ENCODE measurements at regions not wholly inside any gene's neighbourhood (a gene's known extent, or its start where the extent isn't known, plus 50 kb on each side); places are given as distances from the start of the nearest gene placed in this dataset.

GRCh38 chr21:43364261-43364510, 62.7 kb downstream of the SIK1 start:
- DNase-seq (ENCODE audit: low read depth in 4 of 6, low spot score in 6 of 6) = no peak
- Histone ChIP-seq H3K27ac (ENCODE audit: low read depth, low read length) (no peak overlapping the region), H3K4me3 (ENCODE audit: low read depth, low read length) (no peak overlapping the region), H3K36me3 (ENCODE audit: control insufficient read depth, insufficient read depth, low read length) (peaks cover 3% of the 10 kb centered on the region), H3K9me3 (ENCODE audit: control insufficient read depth, insufficient read depth, low read length) (no peaks in the 10 kb centered on the region), H3K4me1 (ENCODE audit: control insufficient read depth, insufficient read depth, low read length) (peaks cover 74% of the 10 kb centered on the region), H3K27me3 (ENCODE audit: control insufficient read depth, insufficient read depth, low read length) (no peaks in the 10 kb centered on the region)
- WGBS (ENCODE audit: insufficient coverage) = 93% methylated on average over 7 of the region's 7 CpGs

DNA sequence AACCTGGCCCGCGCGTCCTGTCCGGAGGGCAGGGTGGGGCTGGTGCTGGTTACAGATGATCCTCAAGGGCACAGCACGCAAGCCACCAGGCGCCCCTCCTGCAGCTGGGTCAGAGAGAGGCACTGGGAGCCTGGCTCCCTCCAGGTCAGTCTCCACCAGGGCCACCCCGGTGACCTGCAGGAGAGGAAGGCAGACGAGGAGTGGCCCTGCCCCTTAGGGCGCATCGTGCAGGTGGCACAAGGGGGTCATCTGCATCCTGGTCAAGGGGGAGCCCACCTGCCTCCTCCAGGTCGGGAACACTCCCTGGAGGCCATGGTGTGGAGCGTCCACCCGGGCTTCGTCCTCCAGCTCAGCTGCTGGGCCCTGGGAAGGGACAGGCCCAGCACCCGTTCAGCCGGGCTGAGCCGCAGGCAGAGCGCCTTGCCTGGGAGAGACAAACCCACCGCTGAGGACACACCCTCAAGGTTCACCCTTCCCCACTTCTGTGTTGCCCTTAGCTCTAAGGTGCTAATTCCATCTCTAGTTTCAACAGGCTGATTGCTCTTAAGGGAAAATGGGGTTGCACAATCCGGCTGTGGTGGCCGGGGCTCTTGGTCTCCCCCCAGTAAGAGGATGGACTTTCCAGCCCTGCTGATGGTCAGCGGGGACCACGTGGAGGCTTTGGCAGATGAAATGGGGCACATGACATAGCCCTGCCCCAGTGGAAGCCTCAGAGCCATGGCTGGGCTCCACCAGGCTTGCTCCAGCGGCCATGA, 63.2 kb downstream of the SIK1 start:
- peaks cover 3% of the 10 kb centered on the region for H3K36me3 ChIP-seq (ENCODE audit: control insufficient read depth, insufficient read depth, low read length)
- no peak overlapping the region for H3K4me3 ChIP-seq (ENCODE audit: low read depth, low read length)
- no peaks in the 10 kb centered on the region for H3K9me3 ChIP-seq (ENCODE audit: control insufficient read depth, insufficient read depth, low read length)
- no peak overlapping the region for H3K27ac ChIP-seq (ENCODE audit: low read depth, low read length)
- no peaks in the 10 kb centered on the region for H3K27me3 ChIP-seq (ENCODE audit: control insufficient read depth, insufficient read depth, low read length)
- no peak for DNase-seq (ENCODE audit: low read depth in 4 of 6, low spot score in 6 of 6)
- H3K4me1 ChIP-seq (ENCODE audit: control insufficient read depth, insufficient read depth, low read length) = peaks cover 76% of the 10 kb centered on the region
- 92% methylated on average over 21 of the region's 24 CpGs for WGBS (ENCODE audit: insufficient coverage)

DNA sequence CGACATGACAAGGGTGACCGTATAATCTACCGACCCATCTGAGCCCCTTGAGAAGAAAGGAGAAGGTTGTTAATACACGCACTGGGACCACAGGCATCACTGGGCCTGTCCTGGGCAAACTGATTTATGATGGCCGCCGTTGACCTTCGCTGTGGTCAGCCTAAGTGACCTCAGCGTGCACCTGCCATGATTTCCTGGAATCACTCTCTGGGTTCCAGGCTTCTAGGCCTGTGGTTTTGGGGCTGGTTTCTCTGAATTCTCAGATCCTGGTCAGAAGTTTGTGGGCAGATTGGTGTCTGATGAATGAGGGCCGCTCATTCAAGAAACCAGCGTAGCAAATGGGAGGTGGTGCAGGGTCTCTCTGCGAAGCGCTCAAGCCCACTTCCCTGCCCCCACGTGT, 64.0 kb downstream of the SIK1 start:
- DNase-seq (ENCODE audit: low read depth in 4 of 6, low spot score in 6 of 6) = no peak
- H3K36me3 ChIP-seq (ENCODE audit: control insufficient read depth, insufficient read depth, low read length) = peaks cover 3% of the 10 kb centered on the region
- H3K4me3 ChIP-seq (ENCODE audit: low read depth, low read length) = no peak overlapping the region
- H3K9me3 ChIP-seq (ENCODE audit: control insufficient read depth, insufficient read depth, low read length) = no peaks in the 10 kb centered on the region
- peak overlapping the region; percentile 76 for H3K27ac ChIP-seq (ENCODE audit: low read depth, low read length)
- 83% methylated on average over 13 of the region's 13 CpGs for WGBS (ENCODE audit: insufficient coverage)
- H3K4me1 ChIP-seq (ENCODE audit: control insufficient read depth, insufficient read depth, low read length) = peaks cover 80% of the 10 kb centered on the region
- no peaks in the 10 kb centered on the region for H3K27me3 ChIP-seq (ENCODE audit: control insufficient read depth, insufficient read depth, low read length)

- peak in 2 of 6 donors; percentile 75 to 90 for DNase-seq (ENCODE audit: low read depth in 4 of 6, low spot score in 6 of 6)
- H3K9me3 ChIP-seq (ENCODE audit: control insufficient read depth, insufficient read depth, low read length) = no peaks in the 10 kb centered on the region
- WGBS (ENCODE audit: insufficient coverage) = 11% methylated on average over 34 of the region's 35 CpGs
- H3K4me1 ChIP-seq (ENCODE audit: control insufficient read depth, insufficient read depth, low read length) = peaks cover 80% of the 10 kb centered on the region
- no peaks in the 10 kb centered on the region for H3K27me3 ChIP-seq (ENCODE audit: control insufficient read depth, insufficient read depth, low read length)
- no peak overlapping the region for H3K4me3 ChIP-seq (ENCODE audit: low read depth, low read length)
- peak overlapping the region; percentile 76 for H3K27ac ChIP-seq (ENCODE audit: low read depth, low read length)
- peaks cover 3% of the 10 kb centered on the region for H3K36me3 ChIP-seq (ENCODE audit: control insufficient read depth, insufficient read depth, low read length)
Observed at GRCh38 chr21:43362321-43362791, 64.6 kb downstream of the SIK1 start.

DNA sequence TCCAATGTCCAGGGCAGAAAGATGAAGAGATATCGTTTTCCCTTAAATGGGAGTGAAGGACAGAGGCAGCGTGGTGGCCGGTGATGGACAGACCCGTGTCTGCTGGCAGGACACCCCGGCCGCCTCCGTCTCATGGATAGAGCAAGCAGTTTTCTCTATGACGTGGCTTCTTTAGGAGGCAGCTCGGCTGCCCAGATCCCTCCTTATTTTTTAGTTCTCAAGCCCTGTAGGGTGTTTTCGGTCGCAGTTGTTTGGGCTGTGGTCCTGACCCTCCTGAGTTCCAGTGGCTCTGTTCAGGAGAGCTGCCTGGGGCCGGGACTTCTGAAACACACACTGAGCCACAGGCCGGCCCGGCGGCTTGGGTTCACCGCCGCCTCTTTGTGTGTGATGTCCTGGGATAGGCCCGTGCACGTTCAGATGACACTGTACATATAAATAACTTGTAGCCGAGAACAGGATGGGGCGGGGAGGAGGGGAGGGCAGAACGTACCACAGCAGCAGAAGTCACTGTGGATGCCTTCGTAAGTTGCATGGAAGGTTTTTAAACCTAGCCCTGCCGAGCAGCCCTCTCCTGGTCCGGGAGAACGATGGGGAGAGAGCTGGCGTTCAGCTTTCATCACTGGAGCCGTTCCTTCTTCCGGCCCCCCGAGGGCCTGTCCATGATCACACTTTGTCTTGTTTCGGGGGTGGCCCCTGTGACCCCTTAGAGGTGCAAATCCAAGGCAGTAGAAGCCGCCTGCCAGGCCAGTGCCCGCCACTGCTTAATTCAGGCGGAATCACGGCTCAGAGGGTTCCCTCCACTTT, 65.2 kb downstream of the SIK1 start:
- H3K27me3 ChIP-seq (ENCODE audit: control insufficient read depth, insufficient read depth, low read length) = no peaks in the 10 kb centered on the region
- H3K4me3 ChIP-seq (ENCODE audit: low read depth, low read length) = no peak overlapping the region
- H3K27ac ChIP-seq (ENCODE audit: low read depth, low read length) = peak overlapping the region; percentile 76
- DNase-seq (ENCODE audit: low read depth in 4 of 6, low spot score in 6 of 6) = peak in 1 of 6 donors; percentile 42
- H3K9me3 ChIP-seq (ENCODE audit: control insufficient read depth, insufficient read depth, low read length) = no peaks in the 10 kb centered on the region
- peaks cover 3% of the 10 kb centered on the region for H3K36me3 ChIP-seq (ENCODE audit: control insufficient read depth, insufficient read depth, low read length)
- peaks cover 75% of the 10 kb centered on the region for H3K4me1 ChIP-seq (ENCODE audit: control insufficient read depth, insufficient read depth, low read length)
- 41% methylated on average over 23 of the region's 35 CpGs for WGBS (ENCODE audit: insufficient coverage)

DNA sequence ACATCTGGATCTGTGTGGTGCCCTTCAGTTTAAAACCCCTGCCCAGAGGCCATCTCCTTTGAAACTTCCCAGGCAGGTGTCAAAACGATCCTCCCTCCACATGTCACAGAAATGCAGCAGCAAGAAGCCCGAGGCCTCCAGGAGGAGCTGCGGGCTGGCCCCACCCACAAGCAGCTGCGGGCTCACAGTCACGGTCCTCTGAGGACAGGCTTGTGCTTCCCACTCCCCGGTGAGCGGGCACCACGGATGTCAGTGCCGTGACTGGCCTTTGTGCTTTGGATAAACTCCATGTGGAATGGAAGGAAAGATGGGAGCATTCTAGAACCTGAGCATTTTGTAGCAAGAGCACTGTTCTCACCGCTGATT, 65.8 kb downstream of the SIK1 start:
- no peak for DNase-seq (ENCODE audit: low read depth in 4 of 6, low spot score in 6 of 6)
- no peaks in the 10 kb centered on the region for H3K9me3 ChIP-seq (ENCODE audit: control insufficient read depth, insufficient read depth, low read length)
- peak overlapping the region; percentile 76 for H3K27ac ChIP-seq (ENCODE audit: low read depth, low read length)
- peaks cover 70% of the 10 kb centered on the region for H3K4me1 ChIP-seq (ENCODE audit: control insufficient read depth, insufficient read depth, low read length)
- 37% methylated on average over 10 of the region's 10 CpGs for WGBS (ENCODE audit: insufficient coverage)
- H3K4me3 ChIP-seq (ENCODE audit: low read depth, low read length) = no peak overlapping the region
- no peaks in the 10 kb centered on the region for H3K27me3 ChIP-seq (ENCODE audit: control insufficient read depth, insufficient read depth, low read length)
- peaks cover 3% of the 10 kb centered on the region for H3K36me3 ChIP-seq (ENCODE audit: control insufficient read depth, insufficient read depth, low read length)

DNA sequence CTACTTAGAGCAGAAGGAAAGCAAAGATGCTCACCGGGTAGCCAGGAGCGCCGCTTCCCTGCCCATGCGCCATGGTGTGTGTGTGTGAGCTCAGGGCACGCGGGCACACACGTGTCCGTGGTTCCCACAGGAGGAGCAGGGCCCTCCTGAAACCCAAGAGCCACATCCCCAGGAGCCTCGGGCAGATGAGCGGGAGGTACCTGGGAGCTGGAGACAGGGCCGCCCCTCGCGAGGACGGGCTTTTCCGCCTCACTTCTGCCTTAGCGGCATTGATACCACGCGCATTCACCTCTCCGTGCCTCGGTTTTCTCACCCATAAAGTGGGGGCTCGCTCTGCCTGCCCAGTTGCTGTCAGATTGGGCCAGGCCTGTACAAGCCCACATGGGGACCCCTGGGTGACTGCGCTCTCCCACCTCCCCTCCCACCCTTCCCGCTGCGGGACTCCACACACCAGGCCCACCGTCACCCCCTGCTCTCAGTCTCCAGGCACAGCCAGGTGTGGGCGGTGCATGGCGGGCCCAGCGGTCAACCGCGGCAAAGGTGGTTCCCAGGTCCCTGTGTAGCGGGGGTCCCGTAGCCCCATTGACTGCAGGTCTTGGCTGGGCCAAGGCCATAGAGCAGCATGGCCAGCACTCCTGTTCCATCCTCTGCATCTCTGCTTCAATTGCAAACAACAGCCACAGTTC, 66.3 kb downstream of the SIK1 start:
- no peak for DNase-seq (ENCODE audit: low read depth in 4 of 6, low spot score in 6 of 6)
- H3K4me3 ChIP-seq (ENCODE audit: low read depth, low read length) = no peak overlapping the region
- WGBS (ENCODE audit: insufficient coverage) = 96% methylated on average over 32 of the region's 32 CpGs
- H3K9me3 ChIP-seq (ENCODE audit: control insufficient read depth, insufficient read depth, low read length) = no peaks in the 10 kb centered on the region
- peaks cover 3% of the 10 kb centered on the region for H3K36me3 ChIP-seq (ENCODE audit: control insufficient read depth, insufficient read depth, low read length)
- H3K4me1 ChIP-seq (ENCODE audit: control insufficient read depth, insufficient read depth, low read length) = peaks cover 70% of the 10 kb centered on the region
- no peak overlapping the region for H3K27ac ChIP-seq (ENCODE audit: low read depth, low read length)
- H3K27me3 ChIP-seq (ENCODE audit: control insufficient read depth, insufficient read depth, low read length) = no peaks in the 10 kb centered on the region

DNA sequence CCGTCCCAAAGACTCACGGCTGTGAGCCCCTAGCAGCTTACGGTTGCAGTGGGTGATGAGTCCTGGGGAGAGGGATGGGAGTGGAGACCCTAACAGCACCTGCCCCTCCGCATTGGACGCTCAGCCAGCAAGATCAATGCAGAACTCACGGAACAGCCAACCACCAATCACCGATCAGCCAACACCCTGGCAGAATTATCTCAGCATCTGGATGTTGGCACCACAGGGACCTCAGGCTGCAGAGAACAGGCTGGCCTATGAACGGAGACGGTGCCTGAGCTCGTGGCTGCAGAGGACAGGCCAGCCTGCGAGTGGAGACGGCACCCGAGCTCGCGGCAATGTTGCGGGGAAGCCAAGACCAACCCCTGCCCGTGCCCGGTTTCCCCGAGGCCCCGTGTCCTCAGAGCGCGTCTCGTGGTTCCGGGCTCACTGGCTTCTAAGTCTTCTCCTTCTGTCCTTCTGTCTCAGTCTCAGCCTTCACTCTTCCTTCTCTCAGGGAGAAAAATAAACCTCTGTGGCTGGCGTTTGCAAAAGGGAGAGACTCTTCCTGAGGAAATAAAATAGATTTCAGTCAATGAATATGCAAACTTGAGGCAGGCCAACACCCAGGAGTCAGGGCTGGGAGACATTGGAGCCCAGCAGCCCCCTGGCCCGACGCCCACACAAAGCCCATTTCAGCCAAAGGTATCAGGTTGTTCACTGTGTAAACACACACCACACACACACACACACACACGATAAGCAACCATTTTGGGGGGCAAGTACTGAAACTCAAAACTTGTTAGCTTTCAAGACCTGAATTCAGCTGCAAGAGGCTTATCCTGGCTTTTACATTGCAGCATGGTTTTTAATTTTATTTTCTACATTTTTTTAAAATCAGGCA, 67.8 kb downstream of the SIK1 start:
- Histone ChIP-seq H3K4me3 (ENCODE audit: low read depth, low read length) (no peak overlapping the region), H3K27ac (ENCODE audit: low read depth, low read length) (no peak overlapping the region), H3K4me1 (ENCODE audit: control insufficient read depth, insufficient read depth, low read length) (peaks cover 70% of the 10 kb centered on the region), H3K9me3 (ENCODE audit: control insufficient read depth, insufficient read depth, low read length) (no peaks in the 10 kb centered on the region), H3K27me3 (ENCODE audit: control insufficient read depth, insufficient read depth, low read length) (no peaks in the 10 kb centered on the region), H3K36me3 (ENCODE audit: control insufficient read depth, insufficient read depth, low read length) (peaks cover 3% of the 10 kb centered on the region)
- peak in 1 of 6 donors; percentile 65 for DNase-seq (ENCODE audit: low read depth in 4 of 6, low spot score in 6 of 6)
- 69% methylated on average over 22 of the region's 28 CpGs for WGBS (ENCODE audit: insufficient coverage)

Data from spinal cord (tissue), 9 donors.